HG02642 (cell line): ENCODE measurements at regions not wholly inside any gene's neighbourhood (a gene's known extent, or its start where the extent isn't known, plus 50 kb on each side); places are given as distances from the start of the nearest gene placed in this dataset.

ENCODE experiments used
- ATAC-seq: cut with Tn5 transposase; IDR thresholded peaks from one replicate; pipeline ENCODE4 v1.9.1; 2021; ENCODE audit warnings: mild to moderate bottlenecking; ENCODE audit not compliant: unreplicated experiment, poor library complexity

GRCh38 chr12:58067610-58068387 is 126.4 kb downstream of the ATP23 start:
- ATAC-seq = no peak

DNA sequence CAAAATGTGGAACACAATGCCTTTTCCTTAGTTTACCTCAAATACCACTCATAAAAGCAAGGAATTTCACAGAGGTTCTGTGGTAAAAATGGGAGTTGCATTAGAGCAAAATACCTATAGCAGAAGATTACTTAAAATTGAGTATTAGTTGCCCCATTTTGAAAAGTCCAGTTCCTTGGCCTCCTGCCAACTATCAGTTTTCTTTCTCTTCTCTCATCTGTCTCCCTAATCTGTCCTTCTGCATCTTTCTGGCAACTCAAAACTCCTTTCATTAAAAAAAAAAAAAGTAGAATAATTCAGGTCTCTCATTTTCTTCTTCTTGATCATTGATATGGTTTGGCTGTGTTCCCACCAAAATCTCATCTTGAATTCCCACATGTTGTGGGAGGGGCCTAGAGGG is 127.3 kb downstream of the ATP23 start:
- ATAC-seq = no peak

GRCh38 chr12:58069268-58069963 is 128.0 kb downstream of the ATP23 start:
- ATAC-seq = no peak

- ATAC-seq = no peak
These were observed 130.6 kb downstream of the ATP23 start for GRCh38 chr12:58071994-58072393.

GRCh38 chr12:58074259-58074658 is 132.9 kb downstream of the ATP23 start:
- ATAC-seq = no peak

- no peak for ATAC-seq
These were observed 138.4 kb downstream of the ATP23 start for GRCh38 chr12:58079806-58080205.

DNA sequence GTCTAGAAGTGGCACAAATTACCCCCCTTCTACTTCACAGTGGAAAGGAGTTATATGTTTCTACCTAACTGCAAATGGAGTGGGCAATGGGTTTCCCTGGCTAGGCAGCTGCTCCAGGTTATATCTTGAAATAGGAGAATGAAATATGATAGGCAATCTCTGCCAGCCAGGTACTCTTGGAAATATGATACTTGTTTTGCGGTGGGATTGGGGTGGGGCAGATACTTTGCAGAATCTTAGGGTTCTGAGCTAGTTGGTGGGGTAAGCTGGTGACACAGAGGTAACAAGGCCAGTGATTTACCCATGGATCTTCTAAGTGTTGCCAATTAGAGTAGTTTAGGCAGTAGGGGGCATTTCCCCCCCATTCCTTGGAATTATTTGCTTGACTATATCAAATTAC is 140.1 kb downstream of the ATP23 start:
- no peak for ATAC-seq

DNA sequence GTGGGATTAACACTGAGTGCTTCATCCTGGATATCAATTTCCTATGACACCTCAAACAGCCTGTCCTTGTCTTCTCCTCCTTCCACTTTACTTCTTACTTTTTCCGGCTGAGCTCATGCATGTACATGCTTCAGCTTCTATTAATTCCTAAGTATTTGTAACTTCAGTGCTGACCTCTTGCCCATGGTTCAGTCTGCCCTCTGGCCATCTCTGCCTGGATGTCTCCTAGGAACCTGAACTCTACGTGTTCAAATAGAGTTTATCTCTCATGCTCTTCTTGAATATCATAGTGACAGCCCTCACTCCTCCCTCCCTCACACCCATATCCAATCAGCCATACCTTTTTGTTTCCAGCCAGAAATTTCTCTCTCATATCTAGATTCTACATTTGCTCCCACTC is 141.6 kb downstream of the ATP23 start:
- no peak for ATAC-seq

DNA sequence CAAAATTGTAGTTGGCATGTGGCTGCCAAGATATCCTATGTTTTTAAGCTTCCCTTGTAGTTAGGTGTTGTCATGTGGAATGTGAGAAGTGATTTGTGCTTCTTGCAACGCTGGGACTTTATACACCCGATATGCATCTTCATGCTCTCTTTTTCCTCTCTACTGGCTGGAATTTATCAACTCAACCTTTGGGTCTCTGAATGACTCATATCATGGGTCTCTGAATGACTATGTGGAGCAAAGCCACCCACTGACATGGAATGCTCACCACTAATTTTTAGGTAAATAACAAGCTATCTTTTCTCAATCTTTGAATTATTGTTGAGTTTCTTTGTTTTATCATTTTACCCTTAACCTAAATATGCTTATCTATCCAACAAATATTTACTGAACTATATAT is 144.6 kb downstream of the ATP23 start:
- no peak for ATAC-seq

- no peak for ATAC-seq
These were observed 145.6 kb downstream of the ATP23 start for GRCh38 chr12:58086930-58087329.

DNA sequence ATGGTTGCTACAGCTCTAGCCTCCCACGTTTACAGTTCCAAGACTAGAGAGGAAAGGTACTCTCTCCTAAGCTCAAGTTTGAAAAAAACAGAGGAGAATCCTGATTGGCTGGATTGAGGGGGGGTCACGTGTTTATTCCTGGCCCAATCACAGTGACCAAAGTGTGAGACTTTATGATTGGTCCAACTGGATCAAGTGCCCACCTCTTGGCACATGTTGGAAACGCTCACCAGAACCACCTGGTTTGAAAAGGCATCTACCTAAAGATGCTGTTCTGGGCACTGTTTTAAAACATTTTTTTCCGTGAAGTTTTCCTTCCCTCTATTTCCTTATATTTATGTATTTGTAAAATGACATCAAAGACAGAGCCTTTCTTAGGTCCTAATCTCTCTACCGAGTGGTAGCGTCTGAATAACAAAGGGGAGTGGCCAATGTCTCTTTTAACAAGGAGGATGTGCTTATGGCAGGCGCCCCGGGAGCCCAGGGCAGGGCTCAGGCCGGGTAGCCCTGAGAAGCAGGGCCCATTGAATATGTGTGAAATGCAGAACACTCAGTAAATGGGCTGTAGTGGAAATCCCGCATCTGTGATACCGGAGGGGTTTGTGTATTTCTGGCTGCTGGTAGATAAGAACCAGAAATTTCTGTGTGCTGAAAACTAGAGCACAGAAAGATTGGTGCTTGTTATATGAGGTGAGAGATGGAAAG is 146.2 kb downstream of the ATP23 start:
- ATAC-seq = no peak

DNA sequence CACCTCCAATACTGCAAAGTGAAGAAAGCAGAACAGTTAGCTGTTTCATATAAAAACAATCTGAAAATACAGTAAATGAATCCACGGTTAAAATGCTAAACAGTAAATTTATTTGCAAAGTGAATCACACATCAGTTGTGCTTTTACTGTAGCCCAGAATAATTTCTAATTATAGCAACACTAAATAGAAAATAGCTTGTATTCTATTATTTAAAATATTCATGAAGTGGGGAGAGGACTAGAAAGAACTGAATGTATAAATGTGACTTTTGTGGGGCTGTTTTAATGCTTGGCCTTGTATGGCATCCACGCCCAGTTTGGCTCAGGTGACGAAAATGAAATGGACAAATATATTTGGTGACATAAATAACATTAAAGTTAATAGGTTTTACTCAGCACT is 148.2 kb downstream of the ATP23 start:
- ATAC-seq = no peak

- ATAC-seq = no peak
These were observed 149.3 kb downstream of the ATP23 start for GRCh38 chr12:58090685-58091084.

- no peak for ATAC-seq
These were observed 153.6 kb downstream of the ATP23 start for GRCh38 chr12:58095002-58095401.

DNA sequence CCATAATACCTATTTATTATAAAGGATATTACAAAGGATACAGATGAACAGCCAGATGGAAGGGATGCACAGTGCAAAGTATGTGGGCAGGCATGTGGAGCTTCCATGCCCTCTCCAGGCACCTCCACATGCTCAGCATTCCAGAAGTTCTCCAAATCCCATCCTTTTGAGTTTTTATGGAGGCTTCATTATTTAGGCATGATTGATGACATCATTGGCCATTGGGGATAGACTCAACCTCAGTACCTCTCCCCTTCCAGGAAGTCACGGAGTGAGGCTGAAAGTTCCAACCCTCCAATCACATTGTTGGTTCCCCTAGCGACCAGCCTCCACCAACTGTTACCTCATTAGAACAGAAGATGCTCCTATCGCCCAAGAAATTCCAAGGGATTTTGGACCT is 156.4 kb downstream of the ATP23 start:
- no peak for ATAC-seq

DNA sequence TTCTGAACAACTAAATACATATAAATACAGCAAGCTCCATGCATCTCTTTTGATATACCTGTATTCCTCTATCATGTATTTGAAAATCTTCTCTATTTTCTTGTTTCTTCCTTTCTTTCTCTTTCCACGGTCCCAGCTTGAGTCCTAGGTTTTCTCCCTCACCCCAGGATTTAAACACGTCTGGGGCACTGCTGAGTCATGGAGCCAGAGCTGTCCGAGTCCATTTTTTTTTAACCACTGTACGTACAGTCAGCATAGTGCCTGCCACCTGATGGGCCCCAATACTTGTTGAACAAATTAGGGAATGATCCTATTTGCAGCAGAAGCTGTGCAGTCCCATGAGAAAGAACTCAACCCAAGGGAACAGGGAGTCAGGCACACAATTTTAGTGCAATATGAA is 158.1 kb downstream of the ATP23 start:
- no peak for ATAC-seq

DNA sequence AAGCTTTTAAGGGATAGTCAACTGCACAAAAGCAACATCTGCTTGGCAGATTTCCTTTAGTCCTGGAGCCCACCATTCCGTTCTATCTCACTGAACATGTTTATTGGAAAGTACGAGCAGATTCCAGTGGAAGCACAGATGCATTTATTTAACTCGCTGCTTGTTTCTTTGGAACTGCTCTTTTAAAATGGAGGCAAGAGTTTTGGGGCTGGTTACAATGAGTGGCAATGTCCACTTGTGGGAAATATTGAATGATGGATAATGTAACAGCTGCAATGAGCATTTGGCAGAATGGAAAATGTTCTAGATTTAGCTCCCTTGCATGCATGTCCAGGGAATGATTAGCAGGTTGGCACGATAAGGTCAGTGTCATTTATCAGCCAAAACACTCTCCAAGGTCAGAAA is 163.0 kb downstream of the ATP23 start:
- no peak for ATAC-seq

DNA sequence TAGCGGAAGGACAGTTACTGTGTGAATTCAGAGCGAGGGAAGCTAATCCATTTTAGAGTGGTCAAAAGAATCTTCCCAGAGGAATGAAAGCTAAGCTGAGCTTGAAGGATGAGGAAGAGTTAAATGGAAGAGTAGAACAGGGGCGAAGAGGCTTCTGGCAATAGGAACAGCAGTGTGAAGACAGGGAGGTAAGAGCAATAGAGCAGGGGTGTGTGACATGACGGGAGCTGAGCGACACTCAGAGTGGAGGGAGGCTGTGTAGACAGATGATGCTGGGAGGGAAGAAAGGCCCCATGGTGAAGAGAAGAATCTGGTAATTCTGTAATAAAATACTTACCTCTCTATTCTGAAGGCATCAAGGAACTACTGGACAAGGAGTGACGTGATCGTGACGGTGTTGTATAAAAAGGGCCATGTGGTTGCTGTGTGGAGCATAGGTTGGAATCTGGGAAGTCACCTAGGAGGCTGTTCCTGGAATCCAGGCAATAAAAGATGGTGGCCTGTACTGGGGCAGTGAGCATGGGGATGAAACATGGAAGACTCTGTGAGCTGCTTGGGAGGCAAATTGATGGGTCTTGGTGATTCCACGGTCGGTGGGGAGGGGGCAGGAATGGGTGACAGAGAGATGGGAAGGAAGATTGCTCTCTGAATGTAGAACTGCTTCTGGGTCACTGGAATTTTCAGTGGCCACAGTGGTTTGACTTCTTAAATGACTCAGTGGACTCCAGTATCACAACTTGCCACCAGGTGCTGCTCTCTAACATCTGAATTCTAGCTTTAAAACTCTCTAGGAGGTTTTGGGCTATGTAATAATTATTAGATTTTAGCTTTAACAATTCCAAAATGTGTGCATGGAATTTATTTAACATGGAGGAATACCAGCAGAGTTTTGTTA is 164.1 kb downstream of the ATP23 start:
- ATAC-seq = no peak

- no peak for ATAC-seq
These were observed 164.8 kb downstream of the ATP23 start for GRCh38 chr12:58106195-58106594.

DNA sequence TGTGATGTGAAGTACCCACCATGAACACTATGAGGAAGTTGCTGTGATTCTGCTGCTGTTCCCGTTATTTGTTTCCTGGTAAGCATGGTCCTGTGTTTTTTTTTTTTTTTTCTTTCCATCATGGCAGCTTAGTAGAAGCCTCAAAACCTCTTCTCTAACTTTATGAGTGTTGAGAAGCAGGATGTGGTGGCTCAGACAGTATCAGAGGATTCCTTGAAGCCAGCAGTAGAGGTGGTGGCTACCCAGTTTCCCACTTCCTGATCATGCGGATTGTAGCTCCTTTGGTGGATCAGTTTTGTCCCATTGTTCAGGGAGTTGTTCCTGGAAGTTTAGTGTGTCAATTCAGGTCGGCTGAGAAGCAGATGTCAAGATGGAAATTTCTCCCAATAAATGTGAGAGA is 175.8 kb downstream of the ATP23 start:
- no peak for ATAC-seq
